ENCODE measurements at regions not wholly inside any gene's neighbourhood (a gene's known extent, or its start where the extent isn't known, plus 50 kb on each side); places are given as distances from the start of the nearest gene placed in this dataset.
"Not testable (repeated sequence)": the region's sequence is repeated elsewhere in the genome, so short reads cannot be mapped to it uniquely, and the experiment has no call there.

DNA sequence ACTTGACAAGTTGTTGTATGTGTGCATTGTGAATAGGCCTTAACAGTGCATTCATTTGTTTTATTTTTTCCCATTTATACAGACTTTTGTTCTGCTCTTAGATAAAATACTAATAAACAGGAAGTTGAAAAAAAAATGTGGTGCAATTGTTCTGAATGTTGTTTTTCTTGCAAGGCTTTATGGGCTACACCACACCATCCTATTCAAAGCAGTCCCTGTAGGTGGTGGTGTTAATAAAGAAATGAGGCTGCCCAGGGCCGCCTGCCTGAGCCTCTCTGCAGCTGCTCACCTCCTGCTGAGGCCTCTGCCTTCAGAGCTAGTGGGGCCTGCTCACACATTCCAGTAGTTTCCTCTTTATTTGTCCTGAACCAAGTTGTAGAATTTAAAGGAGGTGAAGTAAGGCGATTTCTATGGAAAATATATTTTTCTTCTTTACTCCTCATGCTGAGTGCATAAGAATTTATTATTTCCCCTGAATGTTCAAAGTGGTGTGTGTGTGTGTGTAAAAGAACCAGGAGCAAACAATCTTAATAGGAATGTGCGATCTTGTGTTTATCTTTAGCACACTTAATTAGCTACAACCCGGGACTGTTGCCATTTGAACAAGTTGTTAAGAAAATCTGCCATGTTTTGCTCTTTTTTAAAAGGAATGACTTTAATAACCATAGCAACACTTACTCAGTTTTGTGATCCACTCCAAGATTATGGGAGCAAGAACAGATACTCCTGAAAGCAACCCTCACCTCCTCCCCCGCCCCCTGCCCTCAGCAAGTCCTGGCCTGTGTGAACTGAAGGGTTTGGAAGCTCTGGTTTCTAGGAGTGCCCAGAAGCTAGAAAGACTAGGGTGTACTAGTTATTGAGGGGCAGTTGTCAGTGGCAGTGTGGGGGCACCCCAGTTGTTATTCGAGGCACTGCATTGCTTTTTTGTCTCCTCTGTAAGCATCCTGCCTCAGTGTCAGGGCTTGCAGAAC is 251.6 kb upstream of the PLGLB2 start:
- not testable (repeated sequence) for H3K27me3 ChIP-seq, H3K4me3 ChIP-seq, DNase-seq, H3K9me3 ChIP-seq, H3K4me1 ChIP-seq, H3K36me3 ChIP-seq
- TF ChIP-seq, protein P1, sequence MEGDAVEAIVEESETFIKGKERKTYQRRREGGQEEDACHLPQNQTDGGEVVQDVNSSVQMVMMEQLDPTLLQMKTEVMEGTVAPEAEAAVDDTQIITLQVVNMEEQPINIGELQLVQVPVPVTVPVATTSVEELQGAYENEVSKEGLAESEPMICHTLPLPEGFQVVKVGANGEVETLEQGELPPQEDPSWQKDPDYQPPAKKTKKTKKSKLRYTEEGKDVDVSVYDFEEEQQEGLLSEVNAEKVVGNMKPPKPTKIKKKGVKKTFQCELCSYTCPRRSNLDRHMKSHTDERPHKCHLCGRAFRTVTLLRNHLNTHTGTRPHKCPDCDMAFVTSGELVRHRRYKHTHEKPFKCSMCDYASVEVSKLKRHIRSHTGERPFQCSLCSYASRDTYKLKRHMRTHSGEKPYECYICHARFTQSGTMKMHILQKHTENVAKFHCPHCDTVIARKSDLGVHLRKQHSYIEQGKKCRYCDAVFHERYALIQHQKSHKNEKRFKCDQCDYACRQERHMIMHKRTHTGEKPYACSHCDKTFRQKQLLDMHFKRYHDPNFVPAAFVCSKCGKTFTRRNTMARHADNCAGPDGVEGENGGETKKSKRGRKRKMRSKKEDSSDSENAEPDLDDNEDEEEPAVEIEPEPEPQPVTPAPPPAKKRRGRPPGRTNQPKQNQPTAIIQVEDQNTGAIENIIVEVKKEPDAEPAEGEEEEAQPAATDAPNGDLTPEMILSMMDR (IDR thresholded peaks at IDR 0.05), result peak in 1 of 4 experiments; percentile 44
- intact Hi-C loops (cut with DNase I), result loop anchor here (10.0 kb wide), 1 partner anchor 668 kb away; no protein-coding TSS in a partner anchor
- 13 to 42% methylated on average over 1 to 2 of the region's 6 CpGs for WGBS, 2 donors
- peak overlapping the region in 1 of 4 donors; percentile 25 for H3K27ac ChIP-seq

- H3K36me3 ChIP-seq, H3K9me3 ChIP-seq, DNase-seq, H3K4me3 ChIP-seq, H3K27me3 ChIP-seq, H3K27ac ChIP-seq, H3K4me1 ChIP-seq: not testable (repeated sequence)
- intact Hi-C loops (cut with DNase I), result loop anchor here (10.0 kb wide), 1 partner anchor 668 kb away; no protein-coding TSS in a partner anchor
- WGBS, 2 donors, result 54 to 63% methylated on average over 1 to 2 of the region's 3 CpGs
Observed at GRCh38 chr2:87497135-87497534, 250.8 kb upstream of the PLGLB2 start.

GRCh38 chr2:87497700-87498099 is 250.2 kb upstream of the PLGLB2 start:
- not testable (repeated sequence) for H3K9me3 ChIP-seq, H3K4me1 ChIP-seq, DNase-seq, H3K27ac ChIP-seq, H3K27me3 ChIP-seq, H3K36me3 ChIP-seq, H3K4me3 ChIP-seq
- intact Hi-C loops (cut with DNase I), result loop anchor here (10.0 kb wide), 1 partner anchor 667 kb away; no protein-coding TSS in a partner anchor
- 85 to 92% methylated on average over 3 of the region's 4 CpGs for WGBS, 2 donors

DNA sequence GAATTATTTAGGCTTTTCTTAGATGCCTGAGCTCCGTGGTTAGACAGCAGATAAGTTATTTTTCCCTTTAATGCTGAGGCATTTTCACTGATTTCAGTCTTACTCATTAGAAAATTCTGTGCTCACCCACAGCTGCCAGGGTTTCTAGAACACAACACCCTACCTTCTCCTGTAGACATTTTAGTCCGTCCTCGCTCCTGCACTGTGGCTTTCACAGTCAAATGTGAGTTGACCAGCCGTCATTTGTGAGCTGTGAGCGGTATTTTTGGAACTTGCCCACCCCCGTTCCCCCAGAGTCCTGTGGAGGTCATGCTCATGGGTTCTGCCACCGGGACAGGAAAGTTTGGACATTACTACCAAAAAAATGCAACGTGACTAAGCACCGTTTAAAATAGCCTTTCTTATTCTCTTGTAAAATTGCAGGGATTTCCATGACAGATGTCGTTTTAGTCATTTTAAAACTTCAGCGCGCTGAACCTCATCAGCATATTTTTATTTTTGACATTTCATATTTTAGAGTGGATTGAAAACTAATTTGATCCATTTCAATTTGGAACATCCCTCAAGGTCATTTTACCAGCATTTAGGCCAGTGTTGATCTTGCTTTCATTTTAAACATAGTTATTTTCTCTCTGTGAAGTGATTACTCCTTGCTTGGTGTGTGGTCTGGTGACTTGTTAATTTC is 249.6 kb upstream of the PLGLB2 start:
- H3K36me3 ChIP-seq, H3K27me3 ChIP-seq, H3K27ac ChIP-seq, DNase-seq, H3K4me3 ChIP-seq, H3K4me1 ChIP-seq, H3K9me3 ChIP-seq: not testable (repeated sequence)
- 74 to 81% methylated on average over 7 of the region's 12 CpGs for WGBS, 2 donors
- intact Hi-C loops (cut with DNase I), result loop anchor here (10.0 kb wide), 1 partner anchor 666 kb away; no protein-coding TSS in a partner anchor

DNA sequence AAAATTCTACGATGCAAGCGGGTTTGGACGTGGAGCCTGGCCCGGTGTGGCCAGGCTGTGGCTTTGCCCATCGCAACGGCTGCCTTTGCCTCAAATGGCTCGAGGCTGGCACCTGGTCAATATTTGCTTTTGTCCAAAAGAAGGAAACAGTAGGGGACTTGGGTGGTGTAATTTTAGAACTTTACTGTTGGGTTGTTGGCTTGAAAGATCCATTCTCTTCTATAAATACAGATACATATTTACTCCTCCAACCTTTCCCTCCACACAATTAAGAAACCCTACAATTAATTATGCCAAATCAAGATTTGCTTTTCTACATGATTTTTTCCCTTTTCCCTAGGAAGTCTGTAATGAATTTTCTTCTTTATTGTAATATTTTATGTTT is 249.0 kb upstream of the PLGLB2 start:
- intact Hi-C loops (cut with DNase I), result loop anchor here (10.0 kb wide), 1 partner anchor 666 kb away; no protein-coding TSS in a partner anchor

DNA sequence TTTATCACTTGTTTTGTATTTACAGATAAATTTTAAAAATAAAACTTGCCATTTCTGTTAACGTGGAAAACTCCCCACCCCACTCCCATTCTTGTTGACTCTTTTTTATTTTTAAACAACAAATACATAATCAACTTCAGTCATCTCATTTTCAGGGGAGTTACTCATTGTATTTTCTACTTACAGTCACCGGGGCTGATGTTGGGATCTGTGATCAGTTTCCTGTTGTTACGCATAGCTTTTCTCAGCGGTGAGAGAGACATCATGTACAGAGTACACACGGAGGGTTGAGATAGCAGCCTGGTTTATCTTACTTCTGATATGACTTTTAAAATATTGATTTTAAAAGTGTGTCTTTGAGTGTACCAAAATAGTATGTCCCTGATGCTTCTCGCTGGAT is 248.0 kb upstream of the PLGLB2 start:
- not testable (repeated sequence) for H3K27ac ChIP-seq, H3K9me3 ChIP-seq, H3K36me3 ChIP-seq, H3K4me1 ChIP-seq, H3K27me3 ChIP-seq, H3K4me3 ChIP-seq, DNase-seq
- 69 to 81% methylated on average over 4 to 5 of the region's 6 CpGs for WGBS, 2 donors
- intact Hi-C loops (cut with DNase I), result loop anchor here (10.0 kb wide), 1 partner anchor 665 kb away; no protein-coding TSS in a partner anchor

More for the DNA sequence above, 249.0 kb upstream of the PLGLB2 start:
- H3K27me3 ChIP-seq, H3K4me1 ChIP-seq, H3K36me3 ChIP-seq, DNase-seq, H3K4me3 ChIP-seq, H3K27ac ChIP-seq, H3K9me3 ChIP-seq: not testable (repeated sequence)
- 10 to 28% methylated on average over 2 of the region's 7 CpGs for WGBS, 2 donors

- intact Hi-C loops (cut with DNase I); H3K4me3 ChIP-seq; H3K36me3 ChIP-seq; H3K4me1 ChIP-seq; DNase-seq; H3K9me3 ChIP-seq; H3K27me3 ChIP-seq; H3K27ac ChIP-seq: not testable (repeated sequence)
Observed at GRCh38 chr2:87500421-87500820, 247.5 kb upstream of the PLGLB2 start.

DNA sequence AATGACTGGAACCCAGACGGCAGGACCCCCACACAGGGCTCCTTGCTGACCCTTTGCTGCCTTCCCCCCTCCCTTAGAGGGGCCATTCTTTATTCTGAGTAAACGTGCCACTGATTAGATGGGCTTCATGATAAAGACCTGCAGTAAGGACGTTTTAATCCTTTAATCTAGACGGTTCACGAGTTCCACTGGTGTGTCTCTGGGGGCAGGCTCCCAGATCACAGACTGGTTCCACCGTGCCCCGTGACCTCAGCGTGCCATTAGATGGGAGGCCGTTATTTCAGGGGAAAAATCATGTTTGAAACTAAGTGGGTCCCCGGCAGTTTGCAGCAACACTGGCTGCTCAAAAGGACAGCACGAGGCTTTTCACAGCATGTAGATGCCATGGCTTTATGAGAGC is 246.9 kb upstream of the PLGLB2 start:
- H3K27me3 ChIP-seq; H3K4me1 ChIP-seq; H3K27ac ChIP-seq; H3K9me3 ChIP-seq; DNase-seq; H3K36me3 ChIP-seq; H3K4me3 ChIP-seq; intact Hi-C loops (cut with DNase I): not testable (repeated sequence)
- WGBS, 2 donors, result 83 to 86% methylated on average over 10 of the region's 11 CpGs

GRCh38 chr2:87502948-87503347 is 244.9 kb upstream of the PLGLB2 start:
- DNase-seq; H3K4me1 ChIP-seq; H3K27ac ChIP-seq; H3K27me3 ChIP-seq; intact Hi-C loops (cut with DNase I); H3K4me3 ChIP-seq; H3K36me3 ChIP-seq; H3K9me3 ChIP-seq: not testable (repeated sequence)
- WGBS, 2 donors, result 92 to 93% methylated on average over 4 of the region's 5 CpGs

DNA sequence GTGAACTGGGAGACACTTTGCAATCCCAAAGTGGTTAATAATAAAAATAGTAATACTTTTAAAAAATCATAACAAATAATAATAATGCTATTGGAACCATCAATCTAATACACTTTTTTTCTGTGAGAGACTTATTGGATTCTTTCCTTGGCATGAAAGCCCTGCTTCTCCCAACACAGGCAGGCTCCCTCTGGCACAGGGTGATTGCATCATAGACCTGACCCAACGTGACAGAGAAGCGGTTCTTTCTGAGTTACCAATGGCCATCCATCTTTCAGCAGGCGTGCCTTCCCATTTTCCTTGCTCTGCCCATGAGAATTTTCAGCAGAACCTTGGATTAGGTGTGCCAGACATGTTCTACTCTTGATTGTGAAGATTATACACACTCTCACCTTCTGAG is 242.6 kb upstream of the PLGLB2 start:
- H3K27me3 ChIP-seq; intact Hi-C loops (cut with DNase I): not testable (repeated sequence)
- no CpG with 5 or more reads among the region's 3 CpGs for WGBS, 2 donors

GRCh38 chr2:87505909-87506308 is 242.0 kb upstream of the PLGLB2 start:
- H3K4me3 ChIP-seq; H3K9me3 ChIP-seq; intact Hi-C loops (cut with DNase I); DNase-seq; H3K27ac ChIP-seq; H3K4me1 ChIP-seq; H3K36me3 ChIP-seq; H3K27me3 ChIP-seq: not testable (repeated sequence)
- no CpG with 5 or more reads among the region's 3 CpGs for WGBS, 2 donors

More for the DNA sequence above, 242.6 kb upstream of the PLGLB2 start:
- H3K4me3 ChIP-seq, H3K36me3 ChIP-seq, H3K9me3 ChIP-seq, DNase-seq, H3K4me1 ChIP-seq, H3K27ac ChIP-seq: not testable (repeated sequence)
